ENCODE measurements at regions not wholly inside any gene's neighbourhood (a gene's known extent, or its start where the extent isn't known, plus 50 kb on each side); places are given as distances from the start of the nearest gene placed in this dataset.

- Histone ChIP-seq H3K27ac (ENCODE audit: extremely low read depth, low read depth, low read length) (no peak overlapping the region), H3K4me1 (ENCODE audit: control insufficient read depth, insufficient read depth, low read length) (no peaks in the 10 kb centered on the region), H3K4me3 (ENCODE audit: low read depth, low read length) (no peak overlapping the region), H3K36me3 (ENCODE audit: control insufficient read depth in 2 of 2, insufficient read depth in 1 of 2, low read length in 2 of 2) (no peaks in the 10 kb centered on the region), H3K9me3 (ENCODE audit: control insufficient read depth, insufficient read depth, low read depth, low read length) (no peaks in the 10 kb centered on the region)
- POLR2A ChIA-PET = no interaction called here
- no peak for TF ChIP-seq ZNF302 (tag by site-specific recombination; IDR thresholded peaks at IDR 0.05; ENCODE audit: low read depth)
- TF ChIP-seq ZFP37 (tag by site-specific recombination; IDR thresholded peaks at IDR 0.05) = no peak
- no peak for TF ChIP-seq ZNF341 (tag by site-specific recombination; IDR thresholded peaks at IDR 0.05; ENCODE audit: low read depth)
- no peak for TF ChIP-seq ZNF792 (tag by site-specific recombination; IDR thresholded peaks at IDR 0.05)
- no peak for TF ChIP-seq ZBTB10 (tag by site-specific recombination; IDR thresholded peaks at IDR 0.05)
- no peak for TF ChIP-seq ZNF416 (tag by site-specific recombination; IDR thresholded peaks at IDR 0.05)
- no peak for TF ChIP-seq ZNF473 (tag by site-specific recombination; IDR thresholded peaks at IDR 0.05)
- TF ChIP-seq ZNF140 (tag by site-specific recombination; IDR thresholded peaks at IDR 0.05) = no peak
- no peak for TF ChIP-seq ZNF239 (tag by site-specific recombination; IDR thresholded peaks at IDR 0.05)
- TF ChIP-seq ZNF10 (tag by site-specific recombination; IDR thresholded peaks at IDR 0.05) = no peak
- TF ChIP-seq ZNF324 (tag by site-specific recombination; IDR thresholded peaks at IDR 0.05) = no peak
- no peak for TF ChIP-seq HOXD13 (CRISPR knock-in tag; IDR thresholded peaks at IDR 0.05; ENCODE audit: borderline replicate concordance)
- no peak for TF ChIP-seq ZNF362 (tag by site-specific recombination; IDR thresholded peaks at IDR 0.05)
- TF ChIP-seq ZNF518A (tag by site-specific recombination; conservative IDR thresholded peaks at IDR 0.05; ENCODE audit: low read depth) = no peak
- TF ChIP-seq ZNF624 (tag by site-specific recombination; IDR thresholded peaks at IDR 0.05) = no peak
- TF ChIP-seq ZNF596 (tag by site-specific recombination; IDR thresholded peaks at IDR 0.05) = no peak
- no peak for TF ChIP-seq ZBTB11 (tag by site-specific recombination; conservative IDR thresholded peaks at IDR 0.05; ENCODE audit: low read depth)
- no peak for TF ChIP-seq ZBTB8A (tag by site-specific recombination; IDR thresholded peaks at IDR 0.05)
- CTCF ChIA-PET = interaction anchor here (0.6 to 1.2 kb wide), 3 partner anchors 10 to 60 kb away, joined by 3 to 4 read pairs (median 4); partner anchors contain the start of gene ADAMTS1
These were observed 60.2 kb downstream of the ADAMTS1 start for GRCh38 chr21:26784974-26785373.
